ENCODE measurements at regions not wholly inside any gene's neighbourhood (a gene's known extent, or its start where the extent isn't known, plus 50 kb on each side); places are given as distances from the start of the nearest gene placed in this dataset.

DNA sequence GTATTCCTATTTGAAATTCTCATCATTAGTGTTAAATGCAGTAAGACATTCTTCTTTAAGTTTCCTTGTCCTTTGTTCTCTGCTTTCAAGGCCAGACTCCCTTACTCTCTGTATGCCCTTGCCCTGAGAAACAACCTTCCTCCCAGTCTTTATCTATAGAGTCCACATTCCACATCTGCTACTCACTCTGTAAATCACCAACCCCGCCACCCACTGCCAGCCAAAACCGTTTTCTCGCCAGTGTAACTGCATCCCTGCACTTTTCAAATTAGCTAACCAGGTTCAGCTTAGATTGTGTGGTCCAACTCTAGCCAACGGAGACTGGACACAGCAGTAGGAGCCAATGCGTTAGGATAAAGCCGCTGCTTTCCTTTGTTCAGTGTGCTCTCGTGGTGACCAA is 402.4 kb upstream of the PDZRN3 start:
- TF ChIP-seq, protein P1, sequence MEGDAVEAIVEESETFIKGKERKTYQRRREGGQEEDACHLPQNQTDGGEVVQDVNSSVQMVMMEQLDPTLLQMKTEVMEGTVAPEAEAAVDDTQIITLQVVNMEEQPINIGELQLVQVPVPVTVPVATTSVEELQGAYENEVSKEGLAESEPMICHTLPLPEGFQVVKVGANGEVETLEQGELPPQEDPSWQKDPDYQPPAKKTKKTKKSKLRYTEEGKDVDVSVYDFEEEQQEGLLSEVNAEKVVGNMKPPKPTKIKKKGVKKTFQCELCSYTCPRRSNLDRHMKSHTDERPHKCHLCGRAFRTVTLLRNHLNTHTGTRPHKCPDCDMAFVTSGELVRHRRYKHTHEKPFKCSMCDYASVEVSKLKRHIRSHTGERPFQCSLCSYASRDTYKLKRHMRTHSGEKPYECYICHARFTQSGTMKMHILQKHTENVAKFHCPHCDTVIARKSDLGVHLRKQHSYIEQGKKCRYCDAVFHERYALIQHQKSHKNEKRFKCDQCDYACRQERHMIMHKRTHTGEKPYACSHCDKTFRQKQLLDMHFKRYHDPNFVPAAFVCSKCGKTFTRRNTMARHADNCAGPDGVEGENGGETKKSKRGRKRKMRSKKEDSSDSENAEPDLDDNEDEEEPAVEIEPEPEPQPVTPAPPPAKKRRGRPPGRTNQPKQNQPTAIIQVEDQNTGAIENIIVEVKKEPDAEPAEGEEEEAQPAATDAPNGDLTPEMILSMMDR (IDR thresholded peaks at IDR 0.05; ENCODE audit: low read depth, low read length, poor library complexity, severe bottlenecking), result no peak
- TF ChIP-seq EZH2phosphoT487 (IDR thresholded peaks at IDR 0.05; ENCODE audit: borderline replicate concordance, low read length), result no peak
